HG02759 (cell line): ENCODE measurements at regions not wholly inside any gene's neighbourhood (a gene's known extent, or its start where the extent isn't known, plus 50 kb on each side); places are given as distances from the start of the nearest gene placed in this dataset.

Source experiments
- ATAC-seq: cut with Tn5 transposase; IDR thresholded peaks from one replicate; pipeline ENCODE4 v1.9.1; 2021; ENCODE audit warnings: mild to moderate bottlenecking, moderate library complexity; ENCODE audit not compliant: unreplicated experiment

- no peak for ATAC-seq
Observed at GRCh38 chr16:5449901-5450300, 352.3 kb upstream of the EEF2KMT start.

DNA sequence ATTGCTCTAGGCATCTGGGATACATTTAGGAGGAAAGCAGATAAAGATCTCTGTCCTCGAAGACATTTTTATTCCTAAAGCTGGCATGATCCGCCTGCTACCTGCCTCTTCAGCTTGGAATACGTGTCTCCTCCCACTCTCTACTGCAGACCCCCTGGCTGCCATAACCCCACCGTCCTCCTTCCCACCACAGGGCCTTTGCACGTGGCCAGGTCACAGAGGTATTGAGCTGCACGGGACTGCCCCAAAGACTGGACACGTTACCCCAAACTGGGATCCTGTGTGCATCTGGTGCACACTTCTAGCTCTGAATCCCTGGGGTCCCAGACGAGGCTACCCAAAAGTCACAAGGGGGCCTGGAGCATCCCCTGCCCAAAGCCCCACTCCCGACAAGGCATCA, 351.2 kb upstream of the EEF2KMT start:
- no peak for ATAC-seq

- ATAC-seq = no peak
Observed at GRCh38 chr16:5447734-5448133, 350.1 kb upstream of the EEF2KMT start.

DNA sequence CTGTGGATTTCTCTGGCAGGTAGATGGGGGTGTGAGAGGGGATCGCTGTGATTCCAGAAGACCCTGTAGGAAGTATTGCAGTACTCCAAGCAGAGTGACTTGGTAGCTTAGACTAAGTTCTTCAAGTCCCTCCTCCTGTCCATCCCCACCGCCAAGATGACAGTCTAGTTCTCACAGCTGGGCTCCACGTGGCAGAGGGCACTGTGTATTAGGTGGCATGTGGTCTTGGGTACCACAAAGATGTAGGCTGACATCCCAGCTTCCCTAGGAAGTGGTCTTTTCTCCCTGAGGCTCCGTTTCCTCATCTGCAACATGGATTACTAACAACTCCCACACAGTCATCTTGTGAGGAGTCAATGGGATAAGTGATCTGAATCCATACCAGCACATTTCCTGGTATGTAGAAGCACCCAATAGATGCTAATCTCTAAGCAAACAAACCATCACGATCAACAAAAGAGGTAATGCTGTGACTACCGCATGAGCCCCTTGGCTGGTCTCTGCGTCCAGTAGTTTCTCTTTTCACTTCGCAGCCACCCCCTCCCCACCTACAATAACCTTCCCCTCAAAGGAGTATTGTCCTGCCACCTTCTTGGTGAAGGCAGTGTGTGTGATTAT, 349.1 kb upstream of the EEF2KMT start:
- ATAC-seq = no peak

DNA sequence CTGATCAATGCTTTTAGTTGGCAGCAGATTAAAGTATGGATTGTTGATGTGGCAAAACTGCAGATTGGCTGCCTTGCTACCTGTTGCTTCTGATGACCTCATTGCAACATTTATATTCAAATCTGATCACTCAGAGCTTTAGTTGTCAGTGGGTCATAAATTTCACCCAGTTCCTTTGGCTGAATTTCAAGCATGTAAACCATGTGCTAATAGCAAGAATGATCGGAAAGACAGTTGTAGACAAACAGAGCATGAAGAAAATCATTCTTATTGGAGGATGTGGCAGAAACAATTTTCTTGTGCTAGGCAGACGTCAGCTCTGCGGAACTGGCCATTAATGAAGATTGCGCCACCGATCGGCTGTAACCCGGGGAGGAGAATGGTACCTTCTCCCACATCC, 346.6 kb upstream of the EEF2KMT start:
- ATAC-seq = no peak

DNA sequence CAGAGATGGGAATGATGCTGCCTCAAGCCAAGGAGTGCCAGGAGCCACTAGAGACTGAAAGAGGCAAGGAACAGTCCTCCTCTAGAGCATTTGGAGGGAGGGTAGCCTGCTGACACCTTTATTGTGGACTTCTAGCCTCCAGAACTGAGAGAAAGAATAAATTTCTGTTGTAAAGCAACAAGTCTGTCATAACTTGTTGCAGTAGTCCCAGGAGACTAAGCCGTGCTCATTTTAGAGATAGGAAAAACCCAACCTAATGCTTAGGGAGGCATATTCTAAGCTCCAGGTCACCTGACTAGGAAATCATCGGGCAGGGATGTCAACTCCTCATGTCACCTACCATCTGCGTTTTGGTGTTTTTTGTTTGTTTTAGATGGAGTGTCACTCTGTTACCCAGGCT, 345.4 kb upstream of the EEF2KMT start:
- ATAC-seq = no peak

GRCh38 chr16:5442054-5442453, 344.5 kb upstream of the EEF2KMT start:
- ATAC-seq = no peak

DNA sequence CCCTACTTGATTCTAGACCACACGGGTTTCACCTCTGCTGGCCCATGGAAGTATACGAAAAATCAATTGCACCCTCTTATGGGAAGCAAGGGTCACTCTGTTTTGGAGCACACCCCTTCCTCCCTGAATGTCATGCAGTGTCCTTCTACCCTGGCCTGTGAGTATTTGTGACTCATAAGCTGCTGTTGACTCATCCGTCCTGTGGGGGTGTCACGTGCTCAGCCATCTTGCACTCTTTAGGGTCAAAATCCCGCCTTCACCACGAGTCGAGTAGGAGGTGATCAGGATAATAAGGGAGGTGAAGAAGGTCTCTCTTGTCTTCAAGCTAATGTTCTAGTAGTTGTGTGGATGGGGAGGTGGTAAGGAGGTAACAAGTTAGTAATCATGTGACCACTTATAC, 341.0 kb upstream of the EEF2KMT start:
- ATAC-seq = no peak

GRCh38 chr16:5433587-5433986, 336.0 kb upstream of the EEF2KMT start:
- no peak for ATAC-seq

DNA sequence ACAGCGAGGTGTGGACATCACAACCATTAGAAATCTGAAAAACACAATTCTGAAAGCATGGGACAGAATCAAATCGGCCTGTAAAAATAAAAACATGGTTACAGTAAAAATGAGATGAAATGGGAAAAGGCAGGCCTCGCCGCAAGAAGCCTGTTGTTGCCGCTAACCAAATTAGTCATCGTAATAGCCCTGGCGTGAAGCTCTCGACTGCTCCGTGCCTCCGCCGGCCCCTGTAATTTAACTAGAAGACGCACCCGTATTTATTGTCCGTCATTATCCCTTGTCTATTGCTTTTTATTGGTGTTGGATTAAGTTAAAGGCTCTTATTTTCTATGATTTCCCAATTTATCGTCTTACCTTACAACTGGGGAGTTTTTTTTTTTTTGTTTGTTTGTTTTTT, 334.6 kb upstream of the EEF2KMT start:
- ATAC-seq = no peak

DNA sequence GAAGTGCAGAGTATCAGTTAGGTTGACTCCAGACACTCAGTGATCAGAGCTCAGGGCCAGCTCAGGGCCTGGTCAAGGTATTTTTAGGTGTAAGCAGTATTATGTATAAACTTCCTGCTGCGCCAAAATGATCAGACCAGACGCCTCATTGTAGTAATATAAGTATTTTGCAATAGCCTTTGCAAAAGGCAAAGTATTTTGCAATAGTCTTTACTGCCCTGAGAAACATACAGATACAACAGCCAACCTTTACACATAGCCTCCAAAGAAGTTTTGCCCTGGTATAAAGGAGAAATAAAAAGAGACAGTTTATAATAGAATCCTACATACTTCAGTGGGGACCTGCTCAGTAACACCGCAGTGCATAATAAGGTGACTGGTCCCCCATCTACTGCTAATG, 333.0 kb upstream of the EEF2KMT start:
- ATAC-seq = no peak

DNA sequence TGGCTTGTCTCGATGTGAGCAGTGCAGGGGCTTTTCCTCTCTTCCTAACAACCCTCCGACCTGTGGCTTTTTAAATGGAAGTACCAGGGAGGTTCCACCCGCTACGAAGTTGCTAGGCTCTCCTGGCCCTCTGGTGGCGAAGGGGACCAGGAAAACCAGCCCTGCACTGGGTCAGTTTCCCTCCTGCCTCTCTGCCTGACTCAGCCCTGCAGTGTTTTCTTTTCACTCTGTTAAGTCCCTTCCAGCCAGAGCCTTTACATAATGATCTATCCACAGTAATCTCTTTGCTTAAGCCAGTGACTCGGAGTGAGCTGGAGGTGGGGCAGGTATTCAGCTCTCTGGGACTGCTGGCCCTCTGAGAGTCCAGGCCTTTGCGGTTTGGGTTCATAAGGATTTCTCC, 331.3 kb upstream of the EEF2KMT start:
- ATAC-seq = no peak

- ATAC-seq = no peak
Observed at GRCh38 chr16:5427571-5427970, 330.0 kb upstream of the EEF2KMT start.

DNA sequence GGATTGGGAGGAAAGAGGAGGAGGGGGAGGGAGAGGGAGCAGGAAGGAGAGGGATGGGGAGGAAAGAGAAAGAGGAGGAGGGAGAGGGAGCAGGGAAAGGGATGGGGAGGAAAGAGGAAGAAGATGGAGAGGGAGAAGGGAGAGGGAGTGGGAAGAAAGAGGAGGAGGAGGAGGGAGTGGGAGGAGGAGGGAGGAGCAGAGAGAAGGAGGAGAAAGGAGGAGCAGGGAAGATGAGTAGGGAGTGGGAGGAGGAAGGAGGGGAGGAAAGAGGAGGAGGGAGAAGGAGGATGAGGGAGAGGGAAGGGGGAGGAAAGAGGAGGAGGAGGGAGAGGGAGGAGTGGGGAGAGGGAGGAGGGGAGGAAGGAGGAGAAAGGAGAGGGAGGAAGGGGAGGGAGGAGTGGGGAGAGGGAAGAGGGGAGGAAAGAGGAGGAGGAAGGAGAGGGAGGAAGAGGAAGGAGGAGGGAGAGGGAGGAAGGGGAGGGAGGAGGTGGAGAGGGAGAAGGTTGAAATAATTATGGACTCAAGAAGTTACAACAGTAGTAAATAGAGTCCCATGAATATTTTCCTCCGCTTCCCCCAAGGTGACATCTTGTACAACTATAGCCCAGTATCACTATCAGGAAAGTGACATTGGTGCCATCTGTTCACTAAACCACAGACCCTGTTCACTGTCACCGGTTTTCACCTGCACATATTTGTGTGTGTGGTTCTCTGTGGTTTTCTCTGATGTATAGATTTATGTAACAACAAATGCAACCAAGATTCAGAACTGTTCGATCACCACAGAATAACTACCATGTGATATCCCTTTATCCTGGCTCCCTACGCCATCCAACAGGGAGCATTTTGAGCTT, 325.3 kb upstream of the EEF2KMT start:
- ATAC-seq = no peak

DNA sequence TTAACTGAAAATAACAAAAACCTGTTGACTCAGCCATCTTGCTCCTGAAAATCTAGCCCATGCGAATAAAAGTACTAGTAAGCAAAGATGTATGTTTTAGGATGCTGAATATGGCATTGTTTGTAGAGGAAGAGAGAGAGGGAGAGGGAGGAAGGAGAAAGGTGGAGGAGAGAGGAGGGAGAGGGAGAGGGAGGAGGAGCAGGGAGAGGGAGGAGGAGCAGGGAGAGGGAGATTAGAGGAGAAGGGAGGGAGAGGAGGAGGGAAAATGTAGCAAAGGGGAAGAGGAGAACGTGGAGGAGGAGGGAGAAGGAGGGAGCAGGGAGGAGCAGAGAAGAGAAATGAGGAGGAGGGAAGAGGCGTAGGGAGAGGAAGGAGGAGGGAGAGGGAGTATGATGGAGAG, 324.5 kb upstream of the EEF2KMT start:
- ATAC-seq = no peak

DNA sequence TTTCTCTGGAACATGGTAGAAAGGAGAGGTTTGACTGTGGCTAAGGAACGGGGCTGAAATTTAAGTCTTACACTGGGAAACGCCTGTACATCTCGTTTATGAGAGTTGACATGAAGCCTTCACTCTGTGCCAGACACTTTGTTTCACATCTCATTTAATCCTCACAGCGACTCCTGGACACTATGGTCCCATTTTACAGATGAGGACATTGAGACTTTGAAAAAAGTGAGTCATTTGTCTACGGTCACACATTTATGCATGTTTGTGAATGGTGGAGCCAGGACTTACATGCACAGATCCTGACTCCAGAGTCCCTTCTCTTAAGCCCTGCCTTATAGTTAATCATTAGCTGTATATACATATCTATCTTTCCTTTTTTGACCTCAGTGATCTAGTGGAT, 318.4 kb upstream of the EEF2KMT start:
- no peak for ATAC-seq

GRCh38 chr16:5415123-5415522, 317.5 kb upstream of the EEF2KMT start:
- no peak for ATAC-seq

GRCh38 chr16:5412731-5413130, 315.1 kb upstream of the EEF2KMT start:
- no peak for ATAC-seq

DNA sequence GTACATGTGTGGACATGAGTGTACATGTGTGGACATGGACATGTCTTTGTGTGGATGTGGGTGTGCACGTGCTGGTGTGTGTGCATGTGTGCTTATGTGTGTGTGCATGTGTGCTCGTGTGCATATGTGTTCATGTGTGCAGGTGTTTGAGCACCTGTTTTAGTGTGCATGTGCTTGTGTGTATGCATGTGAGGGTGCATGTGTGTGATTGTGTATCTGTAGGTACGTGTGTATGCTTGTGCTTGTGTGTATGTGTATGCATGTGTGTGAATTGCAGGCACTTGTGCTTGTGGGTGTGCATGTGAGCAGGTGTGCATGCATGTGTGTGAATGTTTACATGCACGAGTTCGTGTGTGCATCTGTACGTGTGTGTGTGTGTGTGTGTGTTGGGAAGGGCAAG, 300.6 kb upstream of the EEF2KMT start:
- ATAC-seq = no peak

- ATAC-seq = no peak
Observed at GRCh38 chr16:5396880-5397279, 299.3 kb upstream of the EEF2KMT start.

DNA sequence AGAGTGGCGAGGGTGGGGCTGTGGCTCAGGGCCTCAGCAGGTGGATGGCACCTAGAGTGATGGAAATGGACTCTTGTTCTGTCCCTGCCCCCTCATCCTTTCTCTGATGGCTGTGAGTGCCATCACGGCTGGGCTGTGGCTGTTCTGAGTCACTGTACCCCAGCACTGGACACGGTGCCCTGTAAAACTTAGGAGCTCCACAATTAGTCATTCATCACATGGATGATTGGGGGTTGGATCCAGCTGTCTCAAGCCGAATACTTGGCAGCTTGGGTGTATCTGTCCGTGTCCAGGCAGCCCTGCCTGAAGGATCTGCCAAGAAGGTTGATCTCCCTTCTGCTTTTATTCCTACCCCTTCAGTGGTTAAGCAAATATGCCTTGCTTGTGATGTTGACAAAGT, 295.5 kb upstream of the EEF2KMT start:
- ATAC-seq = no peak

DNA sequence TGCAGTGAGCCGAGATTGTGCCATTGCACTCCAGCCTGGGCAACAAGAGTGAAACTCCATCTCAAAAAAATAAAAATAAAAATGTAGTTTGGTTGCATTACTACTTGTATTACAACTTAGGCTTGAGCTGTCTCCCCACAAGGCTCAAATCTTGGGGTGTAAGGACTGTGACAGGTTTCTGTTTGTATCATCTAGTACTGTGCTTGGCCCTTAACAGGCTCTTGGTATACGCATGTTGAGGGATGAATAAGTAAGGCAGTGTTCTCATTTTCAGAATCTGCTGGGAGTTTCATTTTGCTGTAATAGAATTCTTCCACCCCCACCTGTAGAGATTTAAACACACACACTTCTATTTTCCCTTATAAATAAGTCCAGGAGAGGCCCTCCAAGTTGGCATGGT, 289.4 kb upstream of the EEF2KMT start:
- no peak for ATAC-seq

DNA sequence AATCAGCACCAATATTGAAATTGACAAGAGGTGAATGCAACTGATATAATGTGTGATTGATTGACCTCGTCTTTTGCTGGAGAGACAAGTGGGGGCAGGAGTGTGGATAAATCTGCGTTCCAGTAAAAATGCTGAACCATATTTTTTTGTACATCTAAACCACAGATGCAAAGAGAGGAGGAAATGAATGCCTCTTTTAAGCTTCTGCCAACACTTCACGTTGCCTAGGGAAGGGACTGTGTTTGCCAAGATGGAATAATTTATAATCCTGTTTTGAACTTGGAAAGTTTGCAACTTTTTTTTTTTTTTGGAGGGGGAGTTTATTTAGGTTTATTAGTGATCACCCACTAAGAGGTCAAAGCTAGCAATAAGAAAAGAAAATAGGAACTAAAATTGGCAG, 288.2 kb upstream of the EEF2KMT start:
- ATAC-seq = no peak
